ENCODE measurements at regions not wholly inside any gene's neighbourhood (a gene's known extent, or its start where the extent isn't known, plus 50 kb on each side); places are given as distances from the start of the nearest gene placed in this dataset.

- DNase-seq = no peak
Measured at GRCh38 chr3:178048768-178049167, 487.5 kb upstream of the KCNMB2 start.

GRCh38 chr3:178054471-178054870, 481.8 kb upstream of the KCNMB2 start:
- DNase-seq = no peak

DNA sequence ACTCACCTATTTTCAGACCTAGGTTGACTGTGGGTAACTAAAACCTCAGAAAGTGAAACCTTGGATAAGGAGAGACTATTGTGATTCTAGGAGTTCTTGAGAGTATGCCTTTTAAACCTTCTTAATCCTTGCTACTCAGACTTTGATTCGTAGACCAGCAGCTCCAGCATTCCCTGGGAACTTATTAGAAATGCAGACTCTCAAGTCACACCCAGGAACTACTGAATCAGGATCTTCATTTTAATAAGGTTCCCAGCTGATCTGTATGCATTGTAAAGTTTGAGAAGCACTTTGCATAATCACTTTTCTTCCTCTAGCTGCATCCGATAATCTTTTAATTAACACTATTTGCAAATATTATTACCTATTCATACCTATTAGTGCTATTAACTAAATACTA, 480.3 kb upstream of the KCNMB2 start:
- no peak for DNase-seq

- DNase-seq = no peak
Measured at GRCh38 chr3:178056868-178057267, 479.4 kb upstream of the KCNMB2 start.

GRCh38 chr3:178058629-178059028, 477.6 kb upstream of the KCNMB2 start:
- DNase-seq = no peak

- DNase-seq = no peak
Measured at GRCh38 chr3:178059119-178059518, 477.1 kb upstream of the KCNMB2 start.

DNA sequence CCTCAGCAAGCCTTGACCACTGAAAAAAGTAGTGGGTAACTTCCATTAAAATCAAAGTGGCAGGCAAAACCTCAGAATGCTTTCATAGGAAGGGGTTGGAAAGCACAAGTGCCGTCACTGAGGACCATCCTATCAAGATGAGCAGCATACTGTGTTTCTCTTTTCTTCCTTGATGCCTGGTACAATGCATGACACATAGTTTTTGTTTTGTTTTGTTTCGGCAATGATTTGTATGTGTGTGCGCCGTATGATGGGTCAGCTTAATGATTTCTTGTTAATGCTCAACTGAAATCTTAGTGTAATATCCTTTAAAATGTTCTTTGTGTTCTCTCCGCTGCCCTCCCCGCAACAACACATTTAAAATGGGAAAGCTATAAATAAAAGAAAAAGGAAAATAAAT, 476.4 kb upstream of the KCNMB2 start:
- no peak for DNase-seq

DNA sequence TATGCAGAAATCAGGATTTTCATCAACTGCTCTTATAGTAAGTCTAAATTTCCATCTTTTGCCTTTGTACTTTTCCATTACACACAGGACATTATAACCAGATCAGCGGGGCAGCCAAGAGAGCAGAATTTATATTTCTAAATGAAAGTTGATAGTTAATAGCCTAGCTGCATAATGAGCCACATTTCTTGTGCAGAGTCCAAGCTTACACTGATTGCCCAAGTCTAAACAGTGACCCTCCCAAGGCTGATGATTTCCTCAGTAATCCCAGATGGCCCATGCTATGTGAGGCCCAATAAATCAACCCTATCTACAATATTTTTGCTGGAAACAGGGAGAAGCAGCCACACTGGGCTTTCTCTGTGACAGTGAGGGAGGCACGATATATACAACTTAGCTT, 475.8 kb upstream of the KCNMB2 start:
- no peak for DNase-seq

DNA sequence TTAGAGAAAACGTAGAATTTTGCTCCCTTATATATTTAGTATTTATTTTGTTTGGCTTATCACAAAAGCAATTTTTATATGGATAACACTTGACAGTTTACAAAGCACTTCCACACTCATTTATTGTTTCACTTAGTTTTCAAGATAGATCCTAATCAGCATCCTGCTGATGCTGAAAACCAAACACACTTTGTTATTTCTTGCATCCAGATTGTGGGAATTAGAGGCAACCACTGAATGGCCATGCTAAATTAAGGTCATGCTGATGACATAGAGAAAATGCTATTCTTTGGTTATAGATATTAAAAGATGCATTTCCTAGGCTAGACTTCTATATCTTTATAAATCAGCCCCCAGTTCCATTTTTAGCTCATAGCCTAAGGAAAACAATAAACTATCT, 474.1 kb upstream of the KCNMB2 start:
- no peak for DNase-seq

GRCh38 chr3:178063461-178063860, 472.8 kb upstream of the KCNMB2 start:
- no peak for DNase-seq

- no peak for DNase-seq
Measured at GRCh38 chr3:178067721-178068120, 468.5 kb upstream of the KCNMB2 start.

- DNase-seq = no peak
Measured at GRCh38 chr3:178072391-178073305, 463.6 kb upstream of the KCNMB2 start.

GRCh38 chr3:178073366-178073765, 462.9 kb upstream of the KCNMB2 start:
- DNase-seq = no peak

DNA sequence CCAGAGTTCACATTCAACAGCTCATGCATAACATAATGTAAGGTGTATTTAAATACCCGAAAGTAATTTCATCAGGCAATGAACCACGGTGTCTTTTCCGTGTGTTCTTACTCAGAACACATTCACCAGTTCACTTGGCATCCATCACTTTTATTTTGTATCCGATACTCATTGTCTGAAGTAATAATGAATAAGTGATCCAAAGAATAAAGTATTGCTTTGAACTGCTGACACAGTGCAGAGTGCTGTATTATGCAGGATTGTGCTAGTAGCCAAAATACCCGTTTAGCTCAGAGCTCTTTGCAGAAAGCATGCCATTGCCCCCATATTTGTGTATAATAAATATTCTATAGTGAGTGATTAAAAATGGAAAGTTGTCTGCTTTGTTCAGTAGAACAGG, 460.9 kb upstream of the KCNMB2 start:
- no peak for DNase-seq

DNA sequence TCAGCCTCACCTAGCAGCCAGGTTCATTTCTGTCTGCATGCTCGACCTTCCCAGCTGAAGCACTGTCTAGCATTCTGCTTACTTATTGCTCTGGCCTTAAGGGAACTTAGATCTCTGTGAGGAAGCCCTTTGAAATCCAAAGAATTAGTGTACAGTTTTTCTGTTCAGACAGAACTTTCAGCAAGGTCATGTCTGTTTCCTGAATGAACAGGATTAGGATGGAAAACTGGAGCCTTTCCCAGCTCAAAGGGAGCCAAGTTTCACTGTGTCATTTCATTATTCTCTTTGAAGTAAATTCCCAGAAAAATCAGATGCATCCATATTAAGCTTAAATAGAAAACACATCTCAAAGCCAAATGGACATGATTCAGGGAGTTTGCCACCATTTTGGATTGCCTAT, 457.3 kb upstream of the KCNMB2 start:
- no peak for DNase-seq

GRCh38 chr3:178079966-178080365, 456.3 kb upstream of the KCNMB2 start:
- DNase-seq = no peak

GRCh38 chr3:178082326-178082906, 453.8 kb upstream of the KCNMB2 start:
- DNase-seq = no peak

- no peak for DNase-seq
Measured at GRCh38 chr3:178083906-178084866, 452.1 kb upstream of the KCNMB2 start.

GRCh38 chr3:178084938-178085816, 451.1 kb upstream of the KCNMB2 start:
- DNase-seq = peak; percentile 45

GRCh38 chr3:178085817-178086123, 450.5 kb upstream of the KCNMB2 start:
- DNase-seq = no peak

DNA sequence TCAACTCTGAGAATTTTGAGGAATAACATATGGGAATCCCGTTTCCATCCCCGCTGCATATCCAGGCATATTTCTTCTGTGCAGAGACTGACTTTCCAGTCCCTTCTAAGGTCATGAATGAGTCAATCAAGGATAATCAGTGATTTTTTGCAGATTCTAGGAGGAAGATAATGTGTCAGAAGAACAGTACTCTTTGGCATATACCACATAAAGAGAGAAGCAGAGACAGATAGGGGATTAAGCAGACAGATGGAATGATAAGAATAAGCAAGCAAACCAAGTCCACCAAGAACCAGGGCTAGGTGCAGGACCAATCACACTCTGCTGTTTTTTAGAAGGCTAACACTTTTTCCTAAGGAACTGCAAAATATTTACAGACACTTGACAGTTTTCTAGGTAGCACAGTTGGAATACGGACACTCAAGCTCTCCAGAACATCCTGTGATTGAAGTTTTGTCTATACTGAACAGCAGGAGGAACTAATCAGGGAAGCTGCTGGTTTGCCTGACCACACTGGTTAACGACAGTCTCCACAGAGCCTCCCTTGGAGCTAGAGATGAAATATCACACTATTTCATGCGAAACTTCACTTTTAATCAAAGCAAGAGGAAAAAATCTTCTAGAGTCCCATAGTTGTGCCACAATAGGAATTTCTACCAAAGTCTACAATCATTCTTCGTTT, 450.0 kb upstream of the KCNMB2 start:
- DNase-seq = no peak

DNA sequence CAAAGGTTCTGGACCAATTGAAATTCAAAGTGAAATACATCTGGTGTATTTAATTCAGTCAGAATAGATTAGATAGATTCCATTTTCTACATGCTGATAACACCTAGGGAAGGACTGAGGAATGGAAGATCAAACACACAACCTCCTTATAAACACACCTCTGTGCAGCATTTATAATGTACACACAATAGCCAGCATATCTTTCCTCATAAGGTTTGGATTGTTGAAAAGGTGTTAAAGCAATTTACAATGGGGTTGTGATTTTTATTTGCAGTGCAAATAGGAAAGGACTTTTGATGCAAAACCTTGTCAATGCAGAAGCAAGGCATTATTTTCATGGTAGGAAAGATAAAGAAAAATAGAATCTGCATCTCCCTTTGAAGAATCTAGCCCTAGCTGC, 448.9 kb upstream of the KCNMB2 start:
- DNase-seq = no peak
